ENCODE measurements at regions not wholly inside any gene's neighbourhood (a gene's known extent, or its start where the extent isn't known, plus 50 kb on each side); places are given as distances from the start of the nearest gene placed in this dataset.
"Not testable (repeated sequence)": the region's sequence is repeated elsewhere in the genome, so short reads cannot be mapped to it uniquely, and the experiment has no call there.

DNA sequence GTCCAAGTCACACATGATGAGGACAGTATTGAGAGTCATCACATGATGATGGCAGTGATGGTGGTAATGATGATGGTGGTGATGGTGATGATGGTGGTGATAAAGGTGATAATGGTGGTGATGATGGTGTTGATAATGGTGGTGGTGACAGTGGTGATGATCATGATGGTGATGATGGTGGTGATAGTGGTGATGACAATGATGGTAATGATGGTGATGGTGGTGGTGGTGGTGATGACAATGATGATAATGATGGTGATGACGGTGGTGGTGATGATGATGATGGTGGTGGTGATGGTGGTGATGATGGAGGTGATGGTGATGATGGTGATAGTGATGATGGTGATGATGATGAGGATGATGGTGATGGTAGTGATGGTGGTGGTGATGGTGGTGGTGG is 190.2 kb upstream of the ZNF469 start:
- no peak for TF ChIP-seq ZFX (IDR thresholded peaks at IDR 0.05)
- TF ChIP-seq, protein P1, sequence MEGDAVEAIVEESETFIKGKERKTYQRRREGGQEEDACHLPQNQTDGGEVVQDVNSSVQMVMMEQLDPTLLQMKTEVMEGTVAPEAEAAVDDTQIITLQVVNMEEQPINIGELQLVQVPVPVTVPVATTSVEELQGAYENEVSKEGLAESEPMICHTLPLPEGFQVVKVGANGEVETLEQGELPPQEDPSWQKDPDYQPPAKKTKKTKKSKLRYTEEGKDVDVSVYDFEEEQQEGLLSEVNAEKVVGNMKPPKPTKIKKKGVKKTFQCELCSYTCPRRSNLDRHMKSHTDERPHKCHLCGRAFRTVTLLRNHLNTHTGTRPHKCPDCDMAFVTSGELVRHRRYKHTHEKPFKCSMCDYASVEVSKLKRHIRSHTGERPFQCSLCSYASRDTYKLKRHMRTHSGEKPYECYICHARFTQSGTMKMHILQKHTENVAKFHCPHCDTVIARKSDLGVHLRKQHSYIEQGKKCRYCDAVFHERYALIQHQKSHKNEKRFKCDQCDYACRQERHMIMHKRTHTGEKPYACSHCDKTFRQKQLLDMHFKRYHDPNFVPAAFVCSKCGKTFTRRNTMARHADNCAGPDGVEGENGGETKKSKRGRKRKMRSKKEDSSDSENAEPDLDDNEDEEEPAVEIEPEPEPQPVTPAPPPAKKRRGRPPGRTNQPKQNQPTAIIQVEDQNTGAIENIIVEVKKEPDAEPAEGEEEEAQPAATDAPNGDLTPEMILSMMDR (conservative IDR thresholded peaks at IDR 0.05) = no peak
- H3K27ac ChIP-seq = no peak overlapping the region

GRCh38 chr16:88193706-88194396 is 188.9 kb upstream of the ZNF469 start:
- TF ChIP-seq, protein P1 (conservative IDR thresholded peaks at IDR 0.05) = peak; percentile 80
- H3K27ac ChIP-seq = not testable (repeated sequence)

DNA sequence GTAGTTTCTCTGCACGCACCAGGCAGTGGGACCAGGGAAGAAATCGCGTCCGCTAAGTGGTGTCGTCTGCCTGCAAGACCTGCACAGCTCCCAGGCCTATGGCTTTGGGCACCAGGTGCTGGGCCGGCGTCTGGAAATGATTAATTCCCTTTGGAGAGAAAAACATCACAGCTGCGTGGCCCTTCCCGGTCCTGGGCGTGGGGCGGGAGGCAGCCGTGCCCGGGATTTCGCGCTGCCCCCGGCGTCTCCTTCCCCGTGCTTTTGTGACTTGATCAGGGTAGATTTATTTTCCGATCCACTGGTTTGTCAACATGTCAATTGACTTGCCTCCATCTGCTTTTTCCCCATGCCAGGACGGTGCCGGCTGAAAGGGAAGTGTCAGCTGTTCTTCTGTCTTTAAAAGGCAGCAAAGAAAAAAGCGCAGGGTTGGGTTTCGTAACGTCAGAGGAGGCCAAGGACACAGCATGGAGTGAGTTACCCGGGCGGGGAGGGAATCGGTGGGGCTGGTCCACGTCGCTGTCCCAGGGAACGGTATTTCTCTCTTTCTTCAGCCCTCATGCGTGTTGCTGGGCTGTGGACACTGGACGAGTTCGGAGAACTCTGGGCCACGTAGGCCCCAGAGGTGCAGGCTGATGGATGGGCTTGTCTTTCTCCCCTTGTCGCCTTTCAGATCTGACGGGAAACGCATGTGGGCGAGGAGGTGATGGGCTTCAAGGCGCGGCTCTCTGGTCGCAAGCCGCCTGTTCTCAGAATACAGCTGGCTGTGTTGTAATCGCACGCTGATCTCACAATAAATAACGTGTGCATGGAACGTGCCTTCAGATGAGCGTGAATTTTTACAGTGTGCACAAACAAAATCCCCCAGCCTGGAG is 188.1 kb upstream of the ZNF469 start:
- TF ChIP-seq, protein P1 (conservative IDR thresholded peaks at IDR 0.05) = peak; percentile 61
- no peak for TF ChIP-seq ZFX (IDR thresholded peaks at IDR 0.05)
- no peak overlapping the region for H3K27ac ChIP-seq

DNA sequence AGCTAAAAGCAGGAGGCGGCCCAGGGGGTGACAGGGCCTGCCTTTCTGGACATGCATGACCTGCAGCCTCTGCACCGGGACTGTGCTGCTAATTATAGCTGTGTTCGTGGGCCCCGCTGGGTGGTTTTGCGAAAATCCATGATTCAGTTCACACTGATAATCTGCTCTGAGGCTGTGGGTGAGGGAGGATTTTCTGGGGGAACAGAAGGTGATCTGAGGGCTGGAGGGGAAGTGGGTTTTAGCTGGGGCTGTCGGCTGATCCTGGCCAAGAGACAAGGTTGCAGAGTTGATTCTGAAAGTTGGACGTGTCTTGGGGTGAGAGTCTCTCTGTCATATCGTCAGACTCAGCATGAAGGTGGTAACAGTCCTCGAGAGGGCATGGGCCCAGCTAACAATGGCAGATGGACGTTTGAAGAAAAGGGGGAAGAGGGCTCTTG is 187.5 kb upstream of the ZNF469 start:
- TF ChIP-seq, protein P1 (conservative IDR thresholded peaks at IDR 0.05) = no peak
- no peak for TF ChIP-seq ZFX (IDR thresholded peaks at IDR 0.05)
- no peak overlapping the region for H3K27ac ChIP-seq

- no peak overlapping the region for H3K27ac ChIP-seq
- TF ChIP-seq, protein P1 (conservative IDR thresholded peaks at IDR 0.05) = no peak
- no peak for TF ChIP-seq ZFX (IDR thresholded peaks at IDR 0.05)
These were observed 186.8 kb upstream of the ZNF469 start for GRCh38 chr16:88195911-88196465.

DNA sequence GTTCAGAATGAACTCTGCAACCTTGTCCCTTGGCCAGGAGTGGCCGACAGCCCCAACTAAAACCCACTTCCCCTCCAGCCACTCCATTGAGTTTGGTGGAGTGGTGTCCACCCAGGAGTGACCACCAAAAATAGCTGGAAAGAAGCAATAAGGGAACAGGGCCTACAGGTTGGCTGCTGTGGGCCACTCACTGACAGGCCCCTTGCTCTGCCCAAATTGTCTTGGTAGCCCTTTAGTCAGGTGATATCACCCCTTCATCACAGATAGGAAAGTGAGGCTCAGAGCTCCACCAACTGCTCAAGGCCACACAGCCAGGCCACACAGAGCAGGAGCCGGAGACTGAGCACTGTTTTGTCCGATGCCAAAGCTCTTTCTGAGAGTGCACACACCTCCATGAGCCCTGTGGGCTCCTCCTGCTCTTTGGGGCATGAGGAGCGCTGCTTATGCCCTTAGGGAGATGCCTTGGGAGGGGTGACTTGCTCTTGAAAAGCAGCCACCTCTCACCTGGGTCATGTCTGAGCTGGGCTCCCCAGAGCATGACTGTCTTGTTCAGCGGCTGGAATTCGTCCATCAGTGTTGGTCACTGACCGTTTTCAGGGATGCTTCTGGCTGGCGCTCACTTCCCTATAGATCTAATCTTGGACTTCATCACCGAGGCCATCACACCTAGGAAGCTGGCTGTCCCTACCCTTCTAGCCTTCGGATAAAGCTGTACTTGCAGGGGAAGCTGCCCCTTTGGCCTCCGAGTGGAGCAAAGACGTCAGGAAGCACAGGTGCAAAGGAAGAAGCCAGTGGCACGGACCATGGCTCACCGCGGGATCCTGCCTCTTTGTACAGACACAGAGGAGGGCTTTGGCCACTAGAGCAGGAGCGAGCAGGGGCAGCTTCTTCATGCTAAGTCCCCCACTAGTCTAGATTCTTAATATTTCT is 186.0 kb upstream of the ZNF469 start:
- H3K27ac ChIP-seq = no peak overlapping the region
- TF ChIP-seq ZFX (IDR thresholded peaks at IDR 0.05) = no peak
- TF ChIP-seq, protein P1 (conservative IDR thresholded peaks at IDR 0.05) = no peak
